HG03039 (cell line): ENCODE measurements at regions not wholly inside any gene's neighbourhood (a gene's known extent, or its start where the extent isn't known, plus 50 kb on each side); places are given as distances from the start of the nearest gene placed in this dataset.

Source experiments
- ATAC-seq: cut with Tn5 transposase; IDR thresholded peaks from one replicate; pipeline ENCODE4 v1.9.1; 2021; ENCODE audit warnings: mild to moderate bottlenecking, moderate library complexity; ENCODE audit not compliant: unreplicated experiment

GRCh38 chr15:97199393-97200051 is 761.0 kb upstream of the ARRDC4 start:
- ATAC-seq = no peak

- ATAC-seq = no peak
These were observed 760.3 kb upstream of the ARRDC4 start for GRCh38 chr15:97200161-97200560.

- ATAC-seq = no peak
These were observed 750.2 kb upstream of the ARRDC4 start for GRCh38 chr15:97210277-97210676.

- ATAC-seq = no peak
These were observed 744.9 kb upstream of the ARRDC4 start for GRCh38 chr15:97215629-97216028.

GRCh38 chr15:97224191-97224641 is 736.3 kb upstream of the ARRDC4 start:
- ATAC-seq = no peak

GRCh38 chr15:97234851-97235610 is 725.5 kb upstream of the ARRDC4 start:
- no peak for ATAC-seq

GRCh38 chr15:97235611-97235985 is 724.9 kb upstream of the ARRDC4 start:
- no peak for ATAC-seq

GRCh38 chr15:97236140-97236539 is 724.4 kb upstream of the ARRDC4 start:
- ATAC-seq = no peak

GRCh38 chr15:97237160-97237559 is 723.3 kb upstream of the ARRDC4 start:
- no peak for ATAC-seq

- ATAC-seq = no peak
These were observed 712.1 kb upstream of the ARRDC4 start for GRCh38 chr15:97248376-97248775.

GRCh38 chr15:97259943-97260342 is 700.6 kb upstream of the ARRDC4 start:
- ATAC-seq = no peak

- no peak for ATAC-seq
These were observed 659.3 kb upstream of the ARRDC4 start for GRCh38 chr15:97301166-97301565.

GRCh38 chr15:97316362-97316761 is 644.1 kb upstream of the ARRDC4 start:
- ATAC-seq = no peak

- no peak for ATAC-seq
These were observed 643.3 kb upstream of the ARRDC4 start for GRCh38 chr15:97317163-97317562.

- ATAC-seq = no peak
These were observed 641.2 kb upstream of the ARRDC4 start for GRCh38 chr15:97319291-97319690.

- no peak for ATAC-seq
These were observed 614.3 kb upstream of the ARRDC4 start for GRCh38 chr15:97346221-97346620.

- ATAC-seq = no peak
These were observed 609.7 kb upstream of the ARRDC4 start for GRCh38 chr15:97350813-97351212.

GRCh38 chr15:97383516-97383915 is 577.0 kb upstream of the ARRDC4 start:
- ATAC-seq = no peak

- no peak for ATAC-seq
These were observed 573.6 kb upstream of the ARRDC4 start for GRCh38 chr15:97386940-97387339.

GRCh38 chr15:97401195-97401594 is 559.3 kb upstream of the ARRDC4 start:
- no peak for ATAC-seq

- ATAC-seq = no peak
These were observed 558.5 kb upstream of the ARRDC4 start for GRCh38 chr15:97401970-97402369.

- no peak for ATAC-seq
These were observed 553.7 kb upstream of the ARRDC4 start for GRCh38 chr15:97406841-97407240.
